B cell (primary cell): ENCODE measurements at regions not wholly inside any gene's neighbourhood (a gene's known extent, or its start where the extent isn't known, plus 50 kb on each side); places are given as distances from the start of the nearest gene placed in this dataset.

Source experiments
- CTCF ChIP-seq: fragments of 200-600 bp; IDR thresholded peaks from one replicate; pipeline ENCODE4 v1.8.0; 2022; ENCODE audit warnings: antibody characterized with exemption, mild to moderate bottlenecking
- EZH2 ChIP-seq: IDR thresholded peaks from 2 replicates; pipeline ENCODE4 v1.6.1; 2012; ENCODE audit warnings: borderline replicate concordance, low read depth, mild to moderate bottlenecking, moderate library complexity, low read length; ENCODE audit not compliant: insufficient read depth, poor library complexity, severe bottlenecking

GRCh38 chr4:55184600-55185523, 59.5 kb upstream of the KDR start:
- peak; percentile 39 for TF ChIP-seq CTCF
- no peak for TF ChIP-seq EZH2
